Astrocyte (in vitro differentiated cells and primary cell): ENCODE measurements at regions not wholly inside any gene's neighbourhood (a gene's known extent, or its start where the extent isn't known, plus 50 kb on each side); places are given as distances from the start of the nearest gene placed in this dataset.

ENCODE experiments used
- EZH2 ChIP-seq: IDR thresholded peaks from 2 replicates; pipeline ENCODE4 v1.6.1; 2012; ENCODE audit warnings: mild to moderate bottlenecking, low read length, inconsistent platforms; ENCODE audit not compliant: insufficient read depth
- TF ChIP-seq, protein P1 (sequence below): IDR thresholded peaks from 2 replicates; pipeline ENCODE4 v1.5.1; 2011; ENCODE audit warnings: low read depth, mild to moderate bottlenecking, inconsistent platforms, low read length, moderate library complexity; ENCODE audit not compliant: insufficient read depth

DNA sequence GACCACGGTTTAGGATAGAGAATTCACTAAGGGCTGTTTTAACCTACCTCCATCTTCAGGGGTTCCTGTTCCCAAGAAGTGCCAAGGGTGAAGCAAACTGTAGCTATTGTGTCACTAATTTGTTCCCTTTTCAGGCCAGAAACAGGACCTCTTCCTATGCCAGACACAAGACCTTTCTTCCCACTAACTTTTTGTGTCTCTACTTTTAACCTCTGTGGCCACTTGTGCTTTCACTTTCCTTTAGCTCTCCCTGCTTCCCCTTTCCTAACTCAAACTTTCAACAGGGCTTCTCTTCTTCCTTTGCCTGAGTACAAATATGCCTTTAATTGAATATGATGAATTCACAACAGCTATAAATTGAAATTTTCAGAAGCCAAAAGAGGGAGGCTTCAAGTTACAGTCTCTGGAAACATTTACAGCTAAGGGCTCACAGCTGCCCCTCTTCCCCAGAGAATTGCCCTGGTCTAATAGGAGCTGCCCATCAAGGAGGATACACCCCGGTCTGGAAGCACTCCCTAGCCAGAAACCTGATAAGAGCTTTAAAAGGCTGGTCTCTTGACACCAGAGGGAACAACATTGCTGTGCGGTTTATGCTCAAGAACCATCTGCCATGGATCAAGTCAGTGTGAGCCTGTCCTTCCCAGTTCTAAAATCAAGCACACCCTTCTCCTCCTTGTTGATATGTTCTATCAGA is 61.7 kb upstream of the PLS3 start:
- TF ChIP-seq, protein P1, sequence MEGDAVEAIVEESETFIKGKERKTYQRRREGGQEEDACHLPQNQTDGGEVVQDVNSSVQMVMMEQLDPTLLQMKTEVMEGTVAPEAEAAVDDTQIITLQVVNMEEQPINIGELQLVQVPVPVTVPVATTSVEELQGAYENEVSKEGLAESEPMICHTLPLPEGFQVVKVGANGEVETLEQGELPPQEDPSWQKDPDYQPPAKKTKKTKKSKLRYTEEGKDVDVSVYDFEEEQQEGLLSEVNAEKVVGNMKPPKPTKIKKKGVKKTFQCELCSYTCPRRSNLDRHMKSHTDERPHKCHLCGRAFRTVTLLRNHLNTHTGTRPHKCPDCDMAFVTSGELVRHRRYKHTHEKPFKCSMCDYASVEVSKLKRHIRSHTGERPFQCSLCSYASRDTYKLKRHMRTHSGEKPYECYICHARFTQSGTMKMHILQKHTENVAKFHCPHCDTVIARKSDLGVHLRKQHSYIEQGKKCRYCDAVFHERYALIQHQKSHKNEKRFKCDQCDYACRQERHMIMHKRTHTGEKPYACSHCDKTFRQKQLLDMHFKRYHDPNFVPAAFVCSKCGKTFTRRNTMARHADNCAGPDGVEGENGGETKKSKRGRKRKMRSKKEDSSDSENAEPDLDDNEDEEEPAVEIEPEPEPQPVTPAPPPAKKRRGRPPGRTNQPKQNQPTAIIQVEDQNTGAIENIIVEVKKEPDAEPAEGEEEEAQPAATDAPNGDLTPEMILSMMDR = no peak
- no peak for TF ChIP-seq EZH2
